ENCODE measurements at regions not wholly inside any gene's neighbourhood (a gene's known extent, or its start where the extent isn't known, plus 50 kb on each side); places are given as distances from the start of the nearest gene placed in this dataset.

DNA sequence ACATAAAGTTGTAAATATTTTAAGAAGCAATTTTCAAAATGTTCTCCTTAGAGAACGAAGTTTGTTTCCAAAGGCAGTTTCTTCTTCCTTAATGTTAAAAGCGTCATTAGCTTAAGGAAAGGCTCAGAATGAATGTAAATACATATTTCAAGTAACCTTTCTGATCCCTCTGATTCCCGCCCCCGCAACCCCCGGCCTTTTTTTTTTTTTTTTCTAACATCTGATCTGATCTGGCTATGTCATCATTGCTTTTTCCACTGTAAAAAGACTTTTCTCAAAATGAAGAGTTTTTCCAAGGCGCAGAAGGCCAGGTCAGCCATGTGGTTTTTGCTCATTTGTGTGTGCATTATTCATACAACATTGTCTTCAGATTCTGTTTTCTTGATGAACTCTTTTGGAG lies 57.1 kb upstream of the MEIS1 start:
- TF ChIP-seq, protein P1, sequence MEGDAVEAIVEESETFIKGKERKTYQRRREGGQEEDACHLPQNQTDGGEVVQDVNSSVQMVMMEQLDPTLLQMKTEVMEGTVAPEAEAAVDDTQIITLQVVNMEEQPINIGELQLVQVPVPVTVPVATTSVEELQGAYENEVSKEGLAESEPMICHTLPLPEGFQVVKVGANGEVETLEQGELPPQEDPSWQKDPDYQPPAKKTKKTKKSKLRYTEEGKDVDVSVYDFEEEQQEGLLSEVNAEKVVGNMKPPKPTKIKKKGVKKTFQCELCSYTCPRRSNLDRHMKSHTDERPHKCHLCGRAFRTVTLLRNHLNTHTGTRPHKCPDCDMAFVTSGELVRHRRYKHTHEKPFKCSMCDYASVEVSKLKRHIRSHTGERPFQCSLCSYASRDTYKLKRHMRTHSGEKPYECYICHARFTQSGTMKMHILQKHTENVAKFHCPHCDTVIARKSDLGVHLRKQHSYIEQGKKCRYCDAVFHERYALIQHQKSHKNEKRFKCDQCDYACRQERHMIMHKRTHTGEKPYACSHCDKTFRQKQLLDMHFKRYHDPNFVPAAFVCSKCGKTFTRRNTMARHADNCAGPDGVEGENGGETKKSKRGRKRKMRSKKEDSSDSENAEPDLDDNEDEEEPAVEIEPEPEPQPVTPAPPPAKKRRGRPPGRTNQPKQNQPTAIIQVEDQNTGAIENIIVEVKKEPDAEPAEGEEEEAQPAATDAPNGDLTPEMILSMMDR (IDR thresholded peaks at IDR 0.05; ENCODE audit: insufficient read depth, low read length): no peak
- TF ChIP-seq REST (IDR thresholded peaks at IDR 0.05; ENCODE audit: insufficient replicate concordance, low read depth): no peak
- no peak for TF ChIP-seq POLR2AphosphoS5 (IDR thresholded peaks at IDR 0.05; ENCODE audit: low read depth)
- TF ChIP-seq SPI1 (IDR thresholded peaks at IDR 0.05; ENCODE audit: borderline replicate concordance, low read depth): no peak
- TF ChIP-seq GABPA (IDR thresholded peaks at IDR 0.05; ENCODE audit: low read depth): no peak

All from HL-60 (cell line).